Astrocyte (in vitro differentiated cells and primary cell): ENCODE measurements at regions not wholly inside any gene's neighbourhood (a gene's known extent, or its start where the extent isn't known, plus 50 kb on each side); places are given as distances from the start of the nearest gene placed in this dataset.

ENCODE experiments used
- CTCF ChIP-seq: IDR thresholded peaks from 2 replicates; pipeline ENCODE4 v1.5.1; 2011; ENCODE audit warnings: low read depth, mild to moderate bottlenecking, inconsistent platforms, low read length, moderate library complexity; ENCODE audit not compliant: insufficient read depth
- EZH2 ChIP-seq: IDR thresholded peaks from 2 replicates; pipeline ENCODE4 v1.6.1; 2012; ENCODE audit warnings: mild to moderate bottlenecking, low read length, inconsistent platforms; ENCODE audit not compliant: insufficient read depth

GRCh38 chr2:79434362-79434761, 78.5 kb upstream of the CTNNA2 start:
- TF ChIP-seq CTCF (no peak), EZH2 (no peak)
